AG10803 (cell line): ENCODE measurements at regions not wholly inside any gene's neighbourhood (a gene's known extent, or its start where the extent isn't known, plus 50 kb on each side); places are given as distances from the start of the nearest gene placed in this dataset.
A peak's percentile ranks its signal among the peaks of the same experiment; 100 is the strongest.

Experiments used
- DNase-seq: peaks from one replicate; pipeline ENCODE4 v3.0.0; 2010; ENCODE audit warnings: low read depth
- H3K4me3 ChIP-seq: 2 replicates; pipeline ENCODE4 v1.5.1; 2011; ENCODE audit warnings: mild to moderate bottlenecking, low read length, control low read depth
- TF ChIP-seq, protein P1 (sequence below): conservative IDR thresholded peaks from 2 replicates; pipeline ENCODE4 v1.5.1; 2011; ENCODE audit warnings: mild to moderate bottlenecking, low read length, control low read depth, inconsistent platforms

DNA sequence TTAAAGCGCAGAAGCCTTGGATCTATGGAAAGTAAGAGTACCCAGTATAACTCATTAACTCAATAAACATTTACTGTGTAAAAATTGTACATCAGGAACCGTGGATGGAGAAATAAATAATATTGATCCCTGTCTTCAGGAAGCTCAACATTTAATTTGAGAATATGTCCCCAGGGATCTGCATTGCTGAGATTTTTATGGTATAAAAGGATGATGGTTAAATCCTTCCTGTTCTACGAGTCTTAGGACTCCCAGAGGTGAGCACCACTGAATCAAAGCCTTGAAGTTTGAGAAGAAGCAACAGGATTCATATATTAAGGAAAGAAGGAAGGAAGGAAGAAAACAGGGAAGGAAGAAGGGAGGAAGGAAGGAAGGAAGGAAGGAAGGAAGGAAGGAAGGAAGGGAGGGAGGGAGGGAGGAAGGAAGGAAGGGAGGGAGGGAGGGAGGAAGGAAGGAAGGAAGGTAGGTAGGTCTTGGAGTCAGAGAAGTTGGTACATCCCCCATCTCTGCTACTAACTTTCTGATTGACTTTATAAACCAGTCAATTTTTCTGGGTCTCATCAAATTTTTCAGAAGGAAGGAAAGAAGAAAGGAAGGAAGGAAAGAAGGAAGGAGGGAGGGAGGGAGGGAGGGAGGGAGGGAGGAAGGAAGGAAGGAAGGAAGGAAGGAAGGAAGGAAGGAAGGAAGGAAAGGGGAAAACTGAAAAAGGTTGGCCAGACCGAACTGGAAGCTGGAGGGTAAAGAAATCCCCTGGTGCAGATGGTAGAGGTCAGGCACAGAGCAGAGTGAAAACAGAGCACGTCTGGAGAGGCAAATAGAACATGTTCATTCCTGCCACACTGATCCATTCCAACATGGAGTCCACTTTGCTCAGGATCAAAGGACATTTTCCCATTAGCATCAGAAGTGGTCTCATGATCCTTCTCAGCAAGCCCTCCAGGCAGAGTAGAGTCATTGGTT lies 422.2 kb upstream of the CDH11 start:
- TF ChIP-seq, protein P1, sequence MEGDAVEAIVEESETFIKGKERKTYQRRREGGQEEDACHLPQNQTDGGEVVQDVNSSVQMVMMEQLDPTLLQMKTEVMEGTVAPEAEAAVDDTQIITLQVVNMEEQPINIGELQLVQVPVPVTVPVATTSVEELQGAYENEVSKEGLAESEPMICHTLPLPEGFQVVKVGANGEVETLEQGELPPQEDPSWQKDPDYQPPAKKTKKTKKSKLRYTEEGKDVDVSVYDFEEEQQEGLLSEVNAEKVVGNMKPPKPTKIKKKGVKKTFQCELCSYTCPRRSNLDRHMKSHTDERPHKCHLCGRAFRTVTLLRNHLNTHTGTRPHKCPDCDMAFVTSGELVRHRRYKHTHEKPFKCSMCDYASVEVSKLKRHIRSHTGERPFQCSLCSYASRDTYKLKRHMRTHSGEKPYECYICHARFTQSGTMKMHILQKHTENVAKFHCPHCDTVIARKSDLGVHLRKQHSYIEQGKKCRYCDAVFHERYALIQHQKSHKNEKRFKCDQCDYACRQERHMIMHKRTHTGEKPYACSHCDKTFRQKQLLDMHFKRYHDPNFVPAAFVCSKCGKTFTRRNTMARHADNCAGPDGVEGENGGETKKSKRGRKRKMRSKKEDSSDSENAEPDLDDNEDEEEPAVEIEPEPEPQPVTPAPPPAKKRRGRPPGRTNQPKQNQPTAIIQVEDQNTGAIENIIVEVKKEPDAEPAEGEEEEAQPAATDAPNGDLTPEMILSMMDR: no peak
- H3K4me3 ChIP-seq: no peak overlapping the region
- no peak for DNase-seq

DNA sequence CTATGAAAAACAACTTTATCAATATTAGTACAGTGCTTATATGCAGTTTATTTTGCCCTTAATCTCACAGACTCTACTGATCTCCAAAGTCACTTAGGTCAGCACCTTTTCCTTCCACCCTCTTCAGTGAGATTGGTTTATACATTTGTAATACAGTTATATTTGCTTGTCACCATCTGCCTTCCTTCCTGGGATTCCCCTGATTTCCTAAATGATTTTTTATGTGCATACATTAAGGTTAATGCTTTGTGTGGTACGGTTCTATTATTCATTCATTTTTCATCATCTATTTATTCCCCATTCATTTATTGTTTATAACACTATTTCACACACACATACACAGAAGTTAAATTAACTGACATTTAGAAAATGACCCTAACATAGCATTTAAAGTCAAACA lies 419.8 kb upstream of the CDH11 start:
- TF ChIP-seq, protein P1: no peak
- H3K4me3 ChIP-seq: no peak overlapping the region
- DNase-seq: no peak

DNA sequence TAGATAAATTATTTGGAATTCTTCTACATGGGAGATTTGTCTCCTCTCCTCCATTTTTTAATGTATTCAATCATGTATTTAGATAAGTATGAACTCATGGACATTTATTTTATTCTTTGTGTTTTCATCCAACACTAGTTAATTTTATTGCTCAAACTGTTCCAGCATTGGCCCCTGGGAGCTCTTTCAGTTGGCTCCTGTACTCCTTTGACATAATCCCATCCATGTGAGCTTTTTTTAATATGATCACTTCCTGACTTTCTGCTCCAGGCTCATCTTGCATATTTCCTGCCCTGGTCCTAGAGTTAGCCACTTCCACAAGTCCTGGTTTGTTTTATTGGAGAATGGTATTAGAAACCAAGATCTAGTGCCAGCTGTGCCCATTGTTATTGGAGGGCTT lies 419.0 kb upstream of the CDH11 start:
- H3K4me3 ChIP-seq: no peak overlapping the region
- TF ChIP-seq, protein P1: no peak

DNA sequence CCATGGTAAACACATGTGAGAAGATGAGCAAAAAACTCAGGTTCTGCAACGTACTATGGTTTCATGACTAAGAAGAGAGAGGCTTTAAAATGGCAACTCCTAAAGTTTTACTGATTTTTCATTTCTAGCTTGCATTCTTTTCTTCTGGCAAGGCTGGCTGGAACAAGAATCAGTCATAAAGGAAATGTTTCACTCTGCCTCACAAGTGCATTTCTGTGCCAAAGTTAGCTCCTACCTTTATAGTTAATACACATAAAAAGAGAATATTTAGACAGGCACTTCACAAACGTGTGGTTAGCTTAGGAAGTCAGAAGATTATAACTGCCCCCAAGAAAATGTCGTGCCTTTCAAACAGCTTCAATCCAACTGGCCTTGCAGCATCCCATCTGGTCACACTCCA lies 417.1 kb upstream of the CDH11 start:
- peak; percentile 72 for DNase-seq
- no peak overlapping the region for H3K4me3 ChIP-seq
- TF ChIP-seq, protein P1: no peak

More for the DNA sequence above, 419.0 kb upstream of the CDH11 start:
- DNase-seq: no peak

DNA sequence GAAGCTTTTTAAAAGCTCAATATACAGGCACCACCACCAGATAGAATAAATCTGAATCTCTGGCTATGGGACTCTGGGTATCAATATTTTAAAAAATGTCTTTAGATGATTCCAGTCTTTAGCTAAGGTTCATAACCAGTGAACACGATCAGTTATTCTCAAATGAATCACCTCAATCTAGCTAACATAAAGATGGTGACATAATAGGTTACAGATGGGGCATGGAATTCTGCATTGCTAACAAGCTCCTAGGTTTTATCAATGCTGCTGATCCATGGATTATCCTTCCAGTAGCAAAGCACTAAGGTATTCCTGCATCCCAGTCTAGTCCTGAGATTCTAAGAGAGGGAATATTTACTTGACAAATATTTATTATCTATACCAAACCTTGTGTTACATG lies 415.5 kb upstream of the CDH11 start:
- peak; percentile 58 for DNase-seq
- TF ChIP-seq, protein P1: no peak
- no peak overlapping the region for H3K4me3 ChIP-seq

DNA sequence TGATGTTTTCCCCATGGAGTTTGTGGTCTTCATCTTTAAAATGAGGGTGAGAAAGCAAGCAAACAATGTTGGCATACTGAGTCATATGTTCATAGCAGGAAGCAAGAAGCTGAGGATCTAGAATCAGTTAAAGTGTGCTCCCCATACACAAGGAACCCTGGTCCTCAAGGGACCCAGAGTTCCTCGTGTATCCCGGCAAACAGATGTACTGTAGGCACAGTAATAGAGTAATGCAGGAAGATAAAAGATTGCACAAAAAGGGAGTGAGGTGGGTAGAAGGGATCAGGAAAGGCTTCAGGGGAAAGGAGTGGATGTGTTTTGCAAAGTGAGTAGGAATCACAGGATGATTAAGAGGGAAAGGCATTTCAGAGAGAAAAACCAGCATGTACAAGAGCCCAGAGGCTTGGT lies 412.3 kb upstream of the CDH11 start:
- TF ChIP-seq, protein P1: no peak
- peak; percentile 46 for DNase-seq
- no peak overlapping the region for H3K4me3 ChIP-seq

DNA sequence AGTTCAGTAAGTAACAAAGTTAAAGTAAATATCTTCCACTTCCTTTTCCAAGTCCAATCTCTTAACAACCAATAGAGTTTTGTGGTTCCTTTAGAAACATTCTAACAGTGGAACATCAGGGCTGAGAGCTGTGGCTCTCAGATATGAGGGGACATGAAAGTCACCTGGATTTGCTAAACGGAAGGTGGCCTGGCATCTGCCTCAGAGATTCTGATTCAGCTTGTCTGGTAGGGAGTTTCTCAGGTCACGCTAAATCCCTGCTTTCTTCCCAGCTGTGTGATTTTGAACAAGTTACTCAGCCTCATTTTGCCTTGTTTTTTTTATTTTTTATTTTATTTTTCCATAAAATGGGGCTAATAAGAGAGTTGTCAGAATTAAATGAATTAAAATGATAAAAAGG lies 411.0 kb upstream of the CDH11 start:
- TF ChIP-seq, protein P1: no peak
- DNase-seq: no peak
- no peak overlapping the region for H3K4me3 ChIP-seq
